Keratinocyte (primary cell): ENCODE measurements at regions not wholly inside any gene's neighbourhood (a gene's known extent, or its start where the extent isn't known, plus 50 kb on each side); places are given as distances from the start of the nearest gene placed in this dataset.
A peak's percentile ranks its signal among the peaks of the same experiment; 100 is the strongest.

ENCODE experiments used
- DNase-seq: peaks from one replicate; pipeline ENCODE4 v3.0.0-alpha.2; 2011; ENCODE audit warnings: low read depth, missing footprints, low spot score
- FAIRE-seq: peaks from 2 replicates; lab custom pipeline; 2011; peaks lifted over from hg19 to GRCh38; lab: Jason Lieb, UNC
- H2AFZ ChIP-seq: 2 replicates; pipeline ENCODE4 v1.6.0; 2012; ENCODE audit warnings: low read length, control low read depth, inconsistent platforms; ENCODE audit not compliant: control insufficient read depth
- H3K27ac ChIP-seq: 2 replicates; pipeline ENCODE4 v1.5.1; 2011; ENCODE audit warnings: low read length; ENCODE audit not compliant: control insufficient read depth, insufficient read depth
- H3K27me3 ChIP-seq: 3 replicates; pipeline ENCODE4 v1.6.0; 2011; ENCODE audit warnings: low read length; ENCODE audit not compliant: control insufficient read depth, insufficient read depth; ENCODE audit errors: extremely low read depth
- H3K36me3 ChIP-seq, 2 experiments: 2 replicates in 1 of 2; 3 replicates in 1 of 2; pipeline ENCODE4 v1.5.1; 2011; ENCODE audit warnings: low read length in 2 of 2, mild to moderate bottlenecking in 1 of 2; ENCODE audit not compliant: control insufficient read depth in 2 of 2, insufficient read depth in 2 of 2; ENCODE audit errors: extremely low read depth in 1 of 2
- H3K4me1 ChIP-seq: 3 replicates; pipeline ENCODE4 v1.5.1; 2011; ENCODE audit warnings: low read length; ENCODE audit not compliant: control insufficient read depth, insufficient read depth; ENCODE audit errors: extremely low read depth
- H3K4me2 ChIP-seq: 3 replicates; pipeline ENCODE4 v1.6.0; 2011; ENCODE audit warnings: low read depth, low read length; ENCODE audit not compliant: control insufficient read depth, insufficient read depth; ENCODE audit errors: extremely low read depth
- H3K4me3 ChIP-seq, 3 experiments: fragments of 200-600 bp in 1 of 3; sonication (generic) in 1 of 3; 2 replicates in 2 of 3; 3 replicates in 1 of 3; pipeline ENCODE4 v1.5.1; 2011 to 2016; ENCODE audit warnings: low read length in 3 of 3, mild to moderate bottlenecking in 3 of 3, control low read depth in 2 of 3, inconsistent platforms in 1 of 3, low read depth in 1 of 3, mixed read lengths in 1 of 3, mixed run types in 1 of 3, moderate library complexity in 1 of 3; ENCODE audit not compliant: control insufficient read depth in 2 of 3, insufficient read depth in 2 of 3; ENCODE audit errors: extremely low read depth in 1 of 3
- H3K79me2 ChIP-seq: 2 replicates; pipeline ENCODE4 v1.6.0; 2012; ENCODE audit warnings: low read length; ENCODE audit not compliant: control insufficient read depth, insufficient read depth
- H3K9ac ChIP-seq: 3 replicates; pipeline ENCODE4 v1.6.0; 2011; ENCODE audit warnings: low read length; ENCODE audit not compliant: control insufficient read depth, insufficient read depth; ENCODE audit errors: extremely low read depth
- H3K9me1 ChIP-seq: 3 replicates; pipeline ENCODE4 v1.6.0; 2011; ENCODE audit warnings: low read length; ENCODE audit not compliant: control insufficient read depth, insufficient read depth; ENCODE audit errors: extremely low read depth
- H3K9me3 ChIP-seq: 2 replicates; pipeline ENCODE4 v1.5.1; 2012; ENCODE audit warnings: low read depth, low read length; ENCODE audit not compliant: control insufficient read depth
- H4K20me1 ChIP-seq: 3 replicates; pipeline ENCODE4 v1.6.0; 2011; ENCODE audit warnings: low read length; ENCODE audit not compliant: control insufficient read depth, insufficient read depth; ENCODE audit errors: extremely low read depth
- CTCF ChIP-seq, 3 experiments: IDR thresholded peaks in 1 of 3; conservative IDR thresholded peaks in 1 of 3; optimal IDR thresholded peaks in 1 of 3; 2 replicates in 2 of 3; 3 replicates in 1 of 3; pipeline versions ENCODE3 to v1.5.1; 2011; ENCODE audit warnings: low read length in 3 of 3, mild to moderate bottlenecking in 3 of 3, moderate library complexity in 2 of 3, control low read depth in 1 of 3, inconsistent platforms in 1 of 3; ENCODE audit not compliant: insufficient read depth in 2 of 3; ENCODE audit errors: extremely low read depth in 1 of 3
- EZH2 ChIP-seq: IDR thresholded peaks from one replicate; pipeline ENCODE4 v1.6.1; 2012; ENCODE audit warnings: inconsistent platforms, mild to moderate bottlenecking, low read length, moderate library complexity
- dilution Hi-C: fragments of 300-500 bp; cut with MboI; formaldehyde crosslinking; loops from one replicate; pipeline ENCODE4 v1.7.0; 2020; ENCODE audit warnings: low sequenced_read_pairs; ENCODE audit not compliant: extremely low pct_ligation_motif_present

- no peak overlapping the region for H3K4me3 ChIP-seq
- no peak for DNase-seq
- no peak for TF ChIP-seq EZH2
- TF ChIP-seq CTCF (optimal IDR thresholded peaks at IDR 0.05 in 1 of 3, IDR thresholded peaks at IDR 0.05 in 1 of 3, conservative IDR thresholded peaks at IDR 0.05 in 1 of 3; ENCODE audit: extremely low read depth in 1 of 3, insufficient read depth in 2 of 3, low read length in 3 of 3): peak in 2 of 3 experiments; percentile 9 to 49
- no peaks in the 10 kb centered on the region for H4K20me1 ChIP-seq
- H3K9ac ChIP-seq: no peak overlapping the region
- H3K9me1 ChIP-seq: no peaks in the 10 kb centered on the region
- no peaks in the 10 kb centered on the region for H3K36me3 ChIP-seq
- peaks cover 6% of the 10 kb centered on the region for H3K4me1 ChIP-seq
- dilution Hi-C loops: no loop called here
- H3K27ac ChIP-seq: no peak overlapping the region
- H3K79me2 ChIP-seq: no peaks in the 10 kb centered on the region
- H3K27me3 ChIP-seq: no peaks in the 10 kb centered on the region
- no peaks in the 10 kb centered on the region for H3K9me3 ChIP-seq
- H3K4me2 ChIP-seq: no peak overlapping the region
- no peak for FAIRE-seq
- H2AFZ ChIP-seq: no peak overlapping the region
Measured at GRCh38 chr2:190584980-190585661, 50.6 kb upstream of the NEMP2 start.

GRCh38 chr2:190587106-190587505 is 52.6 kb upstream of the NEMP2 start:
- dilution Hi-C loops: no loop called here
- Histone ChIP-seq H4K20me1 (no peaks in the 10 kb centered on the region), H2AFZ (no peak overlapping the region), H3K9me1 (no peaks in the 10 kb centered on the region), H3K27me3 (no peaks in the 10 kb centered on the region), H3K36me3 (no peaks in the 10 kb centered on the region), H3K4me3 (no peak overlapping the region), H3K4me1 (peaks cover 3% of the 10 kb centered on the region), H3K79me2 (no peaks in the 10 kb centered on the region), H3K4me2 (no peak overlapping the region), H3K27ac (no peak overlapping the region), H3K9me3 (no peaks in the 10 kb centered on the region), H3K9ac (no peak overlapping the region)
- DNase-seq (no peak), FAIRE-seq (no peak)
- TF ChIP-seq CTCF (optimal IDR thresholded peaks at IDR 0.05 in 1 of 3, IDR thresholded peaks at IDR 0.05 in 1 of 3, conservative IDR thresholded peaks at IDR 0.05 in 1 of 3; ENCODE audit: extremely low read depth in 1 of 3, insufficient read depth in 2 of 3, low read length in 3 of 3): no peak
- no peak for TF ChIP-seq EZH2
